ENCODE measurements at regions not wholly inside any gene's neighbourhood (a gene's known extent, or its start where the extent isn't known, plus 50 kb on each side); places are given as distances from the start of the nearest gene placed in this dataset.

- Histone ChIP-seq H3K36me3 (no peaks in the 10 kb centered on the region), H3K27me3 (no peaks in the 10 kb centered on the region), H3K4me3 (no peak overlapping the region), H3K27ac (no peak overlapping the region), H3K9ac (ENCODE audit: low read depth in 2 of 2, low read length in 2 of 2) (no peak overlapping the region), H3K9me3 (no peaks in the 10 kb centered on the region), H3K4me1 (no peaks in the 10 kb centered on the region)
- no peak for DNase-seq
- intact Hi-C loops (cut with DNase I): no loop called here
- no peak for TF ChIP-seq CTCF (IDR thresholded peaks at IDR 0.05)
Measured at GRCh38 chr11:15576769-15577168, 462.0 kb downstream of the INSC start.

- no peaks in the 10 kb centered on the region for H3K27me3 ChIP-seq
- H3K9ac ChIP-seq (ENCODE audit: low read depth in 2 of 2, low read length in 2 of 2): no peak overlapping the region
- H3K36me3 ChIP-seq: no peaks in the 10 kb centered on the region
- H3K9me3 ChIP-seq: no peaks in the 10 kb centered on the region
- H3K4me3 ChIP-seq: no peak overlapping the region
- no peak for DNase-seq
- H3K27ac ChIP-seq: no peak overlapping the region
- TF ChIP-seq CTCF (IDR thresholded peaks at IDR 0.05): no peak
- intact Hi-C loops (cut with DNase I): no loop called here
- no peaks in the 10 kb centered on the region for H3K4me1 ChIP-seq
Measured at GRCh38 chr11:15577519-15577918, 462.8 kb downstream of the INSC start.

GRCh38 chr11:15579287-15580001, 464.7 kb downstream of the INSC start:
- Histone ChIP-seq H3K27me3 (no peaks in the 10 kb centered on the region), H3K36me3 (no peaks in the 10 kb centered on the region), H3K9ac (ENCODE audit: low read depth in 2 of 2, low read length in 2 of 2) (no peak overlapping the region), H3K9me3 (no peaks in the 10 kb centered on the region), H3K4me3 (no peak overlapping the region), H3K4me1 (no peaks in the 10 kb centered on the region), H3K27ac (no peak overlapping the region)
- DNase-seq: no peak
- intact Hi-C loops (cut with DNase I): no loop called here
- no peak for TF ChIP-seq CTCF (IDR thresholded peaks at IDR 0.05)

- H3K4me3 ChIP-seq: no peak overlapping the region
- H3K27ac ChIP-seq: no peak overlapping the region
- intact Hi-C loops (cut with DNase I): no loop called here
- no peaks in the 10 kb centered on the region for H3K9me3 ChIP-seq
- H3K9ac ChIP-seq (ENCODE audit: low read depth in 2 of 2, low read length in 2 of 2): no peak overlapping the region
- DNase-seq: no peak
- H3K27me3 ChIP-seq: no peaks in the 10 kb centered on the region
- no peaks in the 10 kb centered on the region for H3K36me3 ChIP-seq
- no peaks in the 10 kb centered on the region for H3K4me1 ChIP-seq
- no peak for TF ChIP-seq CTCF (IDR thresholded peaks at IDR 0.05)
Measured at GRCh38 chr11:15580056-15580774, 465.5 kb downstream of the INSC start.

GRCh38 chr11:15580775-15581095, 466.0 kb downstream of the INSC start:
- no peaks in the 10 kb centered on the region for H3K4me1 ChIP-seq
- no peaks in the 10 kb centered on the region for H3K36me3 ChIP-seq
- H3K4me3 ChIP-seq: no peak overlapping the region
- no peak for TF ChIP-seq CTCF (IDR thresholded peaks at IDR 0.05)
- H3K9ac ChIP-seq (ENCODE audit: low read depth in 2 of 2, low read length in 2 of 2): no peak overlapping the region
- no peaks in the 10 kb centered on the region for H3K27me3 ChIP-seq
- H3K9me3 ChIP-seq: no peaks in the 10 kb centered on the region
- no peak overlapping the region for H3K27ac ChIP-seq
- no peak for DNase-seq
- intact Hi-C loops (cut with DNase I): no loop called here
